Hepatocyte (in vitro differentiated cells): ENCODE measurements at regions not wholly inside any gene's neighbourhood (a gene's known extent, or its start where the extent isn't known, plus 50 kb on each side); places are given as distances from the start of the nearest gene placed in this dataset.

ENCODE experiments used
- DNase-seq: peaks from one replicate; pipeline ENCODE4 v3.0.0-alpha.2; 2016; ENCODE audit warnings: low spot score
- H2AFZ ChIP-seq: fragments of 200-600 bp; sonication (generic); 2 replicates; pipeline ENCODE4 v1.6.0; 2016; ENCODE audit warnings: antibody characterized with exemption, mild to moderate bottlenecking
- H3K27ac ChIP-seq: fragments of 200-600 bp; sonication (generic); 2 replicates; pipeline ENCODE4 v1.5.1; 2016; ENCODE audit warnings: mild to moderate bottlenecking
- H3K27me3 ChIP-seq: fragments of 200-600 bp; sonication (generic); 2 replicates; pipeline ENCODE4 v1.6.1; 2016
- H3K36me3 ChIP-seq: fragments of 200-600 bp; sonication (generic); replicated peaks from 2 replicates; pipeline ENCODE4 v1.5.1; 2016; ENCODE audit warnings: low read depth; ENCODE audit not compliant: insufficient read depth
- H3K4me1 ChIP-seq: fragments of 200-600 bp; sonication (generic); 2 replicates; pipeline ENCODE4 v1.5.1; 2016; ENCODE audit warnings: mild to moderate bottlenecking, moderate library complexity; ENCODE audit not compliant: insufficient read depth
- H3K4me2 ChIP-seq: fragments of 200-600 bp; sonication (generic); 2 replicates; pipeline ENCODE4 v1.6.0; 2016
- H3K4me3 ChIP-seq: fragments of 200-600 bp; sonication (generic); 2 replicates; pipeline ENCODE4 v1.5.1; 2016; ENCODE audit warnings: mild to moderate bottlenecking
- H3K79me2 ChIP-seq: fragments of 200-600 bp; sonication (generic); 2 replicates; pipeline ENCODE4 v1.6.0; 2017; ENCODE audit warnings: mild to moderate bottlenecking
- H3K9me2 ChIP-seq: fragments of 200-600 bp; sonication (generic); replicated peaks from 2 replicates; pipeline ENCODE4 v1.6.0; 2017; ENCODE audit warnings: mild to moderate bottlenecking; ENCODE audit not compliant: insufficient read depth
- H3K9me3 ChIP-seq: fragments of 200-600 bp; sonication (generic); 2 replicates; pipeline ENCODE4 v1.5.1; 2016; ENCODE audit warnings: low read depth, mild to moderate bottlenecking
- H4K20me1 ChIP-seq: fragments of 200-600 bp; sonication (generic); 2 replicates; pipeline ENCODE4 v1.6.0; 2016; ENCODE audit warnings: mild to moderate bottlenecking; ENCODE audit not compliant: insufficient read depth, poor library complexity, severe bottlenecking
- CTCF ChIP-seq: fragments of 200-600 bp; sonication (generic); IDR thresholded peaks from 2 replicates; pipeline ENCODE4 v1.5.1; 2016; ENCODE audit warnings: antibody characterized with exemption, mild to moderate bottlenecking; ENCODE audit not compliant: poor library complexity
- EZH2 ChIP-seq: fragments of 200-600 bp; sonication (generic); IDR thresholded peaks from 2 replicates; pipeline ENCODE4 v1.6.1; 2016; ENCODE audit warnings: antibody characterized with exemption, mild to moderate bottlenecking, borderline replicate concordance
- EZH2phosphoT487 ChIP-seq: fragments of 200-600 bp; sonication (generic); IDR thresholded peaks from one replicate; pipeline ENCODE4 v1.6.1; 2018; ENCODE audit warnings: antibody characterized with exemption, mild to moderate bottlenecking, low read depth, moderate library complexity; ENCODE audit not compliant: unreplicated experiment, severe bottlenecking
- WGBS: methylation state at CpG from one replicate; pipeline ENCODE4 v1.1.6; 2016; ENCODE audit warnings: low lambda C conversion rate; ENCODE audit errors: missing lambda C conversion rate; 5-methylcytosine and 5-hydroxymethylcytosine counted together

GRCh38 chr9:16924311-16924915 lies 53.9 kb upstream of the BNC2 start:
- WGBS: 97% methylated on average over 32 of the region's 32 CpGs
- Histone ChIP-seq H3K79me2 (no peaks in the 10 kb centered on the region), H3K4me1 (no peaks in the 10 kb centered on the region), H2AFZ (no peak overlapping the region), H3K36me3 (no peaks in the 10 kb centered on the region), H3K27me3 (no peaks in the 10 kb centered on the region), H3K27ac (no peak overlapping the region), H3K4me2 (no peak overlapping the region), H3K9me3 (no peaks in the 10 kb centered on the region), H4K20me1 (no peaks in the 10 kb centered on the region), H3K9me2 (no peaks in the 10 kb centered on the region), H3K4me3 (no peak overlapping the region)
- TF ChIP-seq EZH2phosphoT487: no peak
- no peak for TF ChIP-seq EZH2
- no peak for DNase-seq

GRCh38 chr9:16921855-16922254 lies 51.4 kb upstream of the BNC2 start:
- no peaks in the 10 kb centered on the region for H3K4me1 ChIP-seq
- WGBS: 60% methylated on average over 3 of the region's 3 CpGs
- H3K36me3 ChIP-seq: no peaks in the 10 kb centered on the region
- H3K27me3 ChIP-seq: no peaks in the 10 kb centered on the region
- no peak overlapping the region for H3K27ac ChIP-seq
- TF ChIP-seq CTCF (no peak), EZH2 (no peak), EZH2phosphoT487 (no peak)
- H3K79me2 ChIP-seq: no peaks in the 10 kb centered on the region
- H3K4me3 ChIP-seq: no peak overlapping the region
- DNase-seq: peak; percentile 15
- peak overlapping the region; percentile 6 for H3K4me2 ChIP-seq
- no peaks in the 10 kb centered on the region for H3K9me2 ChIP-seq
- no peaks in the 10 kb centered on the region for H4K20me1 ChIP-seq
- H3K9me3 ChIP-seq: no peaks in the 10 kb centered on the region
- no peak overlapping the region for H2AFZ ChIP-seq
